KOPT-K1 (cell line): ENCODE measurements at regions not wholly inside any gene's neighbourhood (a gene's known extent, or its start where the extent isn't known, plus 50 kb on each side); places are given as distances from the start of the nearest gene placed in this dataset.
"Not testable (repeated sequence)": the region's sequence is repeated elsewhere in the genome, so short reads cannot be mapped to it uniquely, and the experiment has no call there.

ENCODE experiments used
- H3K27ac ChIP-seq: fragments of 200-600 bp; sonication (generic); 2 replicates; pipeline ENCODE4 v1.5.1; 2016; ENCODE audit warnings: antibody characterized with exemption, mild to moderate bottlenecking, low read depth, low read length; ENCODE audit not compliant: poor library complexity, severe bottlenecking
- H3K36me3 ChIP-seq: fragments of 200-600 bp; sonication (generic); 2 replicates; pipeline ENCODE4 v1.5.1; 2017; ENCODE audit warnings: antibody characterized with exemption, mild to moderate bottlenecking, low read length, moderate library complexity; ENCODE audit not compliant: insufficient read depth
- H3K9me3 ChIP-seq: fragments of 200-600 bp; sonication (generic); 2 replicates; pipeline ENCODE4 v1.5.1; 2017; ENCODE audit warnings: antibody characterized with exemption, low read length, mild to moderate bottlenecking; ENCODE audit not compliant: insufficient read depth, poor library complexity, severe bottlenecking

- H3K9me3 ChIP-seq, result peaks cover 58% of the 10 kb centered on the region
- not testable (repeated sequence) for H3K36me3 ChIP-seq, H3K27ac ChIP-seq
Measured at GRCh38 chr21:9010121-9010795, 1511.1 kb upstream of the TPTE start.

GRCh38 chr21:9010936-9011890, 1510.2 kb upstream of the TPTE start:
- H3K27ac ChIP-seq, H3K36me3 ChIP-seq: not testable (repeated sequence)
- peaks cover 62% of the 10 kb centered on the region for H3K9me3 ChIP-seq

DNA sequence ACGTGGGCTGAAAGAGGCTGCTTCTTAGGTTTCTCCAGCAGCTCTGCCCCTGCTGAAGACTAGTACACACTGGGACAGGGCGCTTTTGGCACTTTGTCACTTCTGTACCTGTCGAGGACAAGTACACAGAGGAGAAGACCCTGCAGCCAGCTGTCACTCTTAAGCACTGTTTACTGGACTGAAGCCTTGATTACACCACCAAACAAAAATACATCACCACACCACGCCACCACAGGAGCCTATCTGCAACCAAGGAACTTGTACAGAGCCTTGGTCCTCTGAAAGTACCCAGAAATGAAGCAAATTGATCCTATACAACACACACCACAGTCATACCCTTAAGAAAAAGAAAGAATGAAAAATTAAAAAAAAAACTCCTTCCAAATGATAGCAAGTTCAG, 1509.5 kb upstream of the TPTE start:
- not testable (repeated sequence) for H3K36me3 ChIP-seq, H3K27ac ChIP-seq
- peaks cover 62% of the 10 kb centered on the region for H3K9me3 ChIP-seq

DNA sequence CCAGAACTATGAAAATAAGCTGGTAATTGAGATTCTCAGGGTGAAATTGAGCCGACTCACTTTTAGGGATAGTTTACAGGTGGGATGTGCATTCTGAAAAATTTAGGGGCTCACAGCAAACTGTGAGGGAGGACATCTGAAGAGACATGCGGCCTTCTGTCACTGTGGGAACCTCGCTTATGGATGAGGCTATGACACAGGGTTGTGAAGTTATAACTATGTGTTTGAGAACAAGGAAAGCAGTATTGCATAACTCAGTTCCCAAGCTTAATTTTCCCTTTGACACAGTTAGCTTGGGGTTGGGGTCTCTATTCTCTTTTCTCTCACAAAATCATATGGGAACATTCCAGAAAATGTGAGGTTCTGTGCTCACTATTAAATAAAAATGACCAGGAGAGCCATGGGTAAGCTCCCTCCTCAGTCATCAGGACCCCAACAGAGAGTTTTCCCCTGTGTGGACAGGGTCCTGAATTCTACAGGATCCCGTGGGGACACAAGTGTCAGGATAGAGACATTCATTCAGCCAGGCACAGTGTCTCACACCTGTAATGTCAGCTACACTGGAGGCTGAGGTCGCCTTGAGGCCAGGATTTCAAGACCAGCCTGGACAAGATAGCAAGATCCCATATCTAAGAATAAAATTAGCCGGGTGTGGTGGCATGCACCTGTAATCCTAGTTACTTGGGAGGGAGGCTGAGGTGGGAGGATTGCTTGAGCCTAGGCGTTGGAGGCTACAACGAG, 1507.7 kb upstream of the TPTE start:
- not testable (repeated sequence) for H3K36me3 ChIP-seq, H3K27ac ChIP-seq
- peaks cover 52% of the 10 kb centered on the region for H3K9me3 ChIP-seq

DNA sequence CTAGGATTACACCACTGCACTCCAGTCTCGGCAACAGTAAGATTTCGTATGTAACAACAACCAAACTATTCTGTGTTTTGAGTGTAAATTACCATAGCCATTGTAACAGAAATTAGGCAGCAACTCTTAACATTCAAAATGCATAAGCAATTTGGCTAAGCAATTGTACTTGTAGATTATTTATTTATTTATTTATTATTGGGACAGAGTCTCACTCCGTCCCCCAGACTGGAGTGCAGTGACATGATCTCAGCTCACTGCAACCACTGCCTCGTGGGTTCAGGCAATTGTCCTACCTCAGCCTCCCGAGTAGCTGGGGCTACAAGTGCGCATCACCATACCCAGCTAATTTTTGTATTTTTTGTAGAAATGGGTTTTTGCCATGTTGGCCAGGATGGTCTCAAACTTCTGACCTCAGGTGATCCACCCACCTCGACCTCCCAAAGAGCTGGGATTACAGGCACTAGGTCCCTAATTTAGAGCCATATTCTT, 1507.1 kb upstream of the TPTE start:
- H3K36me3 ChIP-seq, H3K27ac ChIP-seq: not testable (repeated sequence)
- peaks cover 46% of the 10 kb centered on the region for H3K9me3 ChIP-seq

DNA sequence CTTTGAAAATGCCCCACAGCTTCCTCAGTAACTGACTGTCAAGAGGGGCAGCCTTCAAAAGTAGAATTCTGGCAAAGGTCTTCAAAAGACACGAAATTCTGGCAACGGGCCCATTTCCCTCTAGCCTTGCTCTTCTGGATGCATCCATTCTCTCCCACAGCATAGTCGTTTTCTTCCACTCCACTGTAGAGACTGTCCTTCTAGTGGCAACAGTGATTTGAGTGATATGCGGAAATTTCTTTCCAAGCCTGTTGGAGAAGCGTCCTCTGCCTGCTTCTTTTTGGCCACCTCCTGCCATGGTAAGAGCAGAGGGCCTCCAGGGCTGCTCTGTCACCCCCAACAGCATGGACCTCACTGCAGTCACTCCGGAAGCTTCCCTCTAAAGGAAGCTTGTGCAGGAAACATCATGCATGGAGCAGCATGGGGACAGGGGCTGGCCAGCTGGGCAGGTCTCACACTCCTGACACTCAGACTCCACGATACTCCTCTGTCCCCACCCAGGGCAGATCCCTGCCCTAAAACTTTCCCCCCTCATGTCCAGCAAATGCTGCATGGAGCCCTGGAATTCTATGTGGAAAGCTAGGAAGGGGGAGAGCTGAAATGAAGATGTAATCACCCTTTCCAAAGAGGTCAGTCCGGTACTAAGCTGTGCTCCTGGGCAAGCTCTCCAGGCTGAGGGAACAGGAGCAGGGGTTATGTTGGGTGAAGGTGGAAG, 1505.7 kb upstream of the TPTE start:
- not testable (repeated sequence) for H3K36me3 ChIP-seq, H3K27ac ChIP-seq
- peaks cover 40% of the 10 kb centered on the region for H3K9me3 ChIP-seq

DNA sequence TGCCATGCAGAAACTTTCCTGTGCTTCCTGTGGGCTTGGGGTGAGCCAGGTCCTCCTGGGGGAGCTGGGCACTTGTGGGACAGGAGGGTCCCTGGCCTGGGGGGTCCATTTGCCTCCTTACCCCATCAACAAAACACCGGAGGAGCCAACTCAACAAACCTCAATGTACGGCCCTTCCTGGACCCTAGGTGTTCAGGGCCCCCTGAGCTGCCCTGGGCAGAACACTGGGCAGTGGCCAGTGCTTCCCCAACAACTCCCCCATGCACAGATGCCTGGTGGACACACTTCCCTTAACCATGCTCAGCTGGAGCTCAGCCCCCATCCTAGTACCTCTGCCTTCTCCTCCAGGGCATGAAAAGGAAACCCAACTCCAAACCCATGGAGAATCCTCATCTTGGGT, 1504.2 kb upstream of the TPTE start:
- peaks cover 27% of the 10 kb centered on the region for H3K9me3 ChIP-seq
- H3K27ac ChIP-seq, H3K36me3 ChIP-seq: not testable (repeated sequence)

DNA sequence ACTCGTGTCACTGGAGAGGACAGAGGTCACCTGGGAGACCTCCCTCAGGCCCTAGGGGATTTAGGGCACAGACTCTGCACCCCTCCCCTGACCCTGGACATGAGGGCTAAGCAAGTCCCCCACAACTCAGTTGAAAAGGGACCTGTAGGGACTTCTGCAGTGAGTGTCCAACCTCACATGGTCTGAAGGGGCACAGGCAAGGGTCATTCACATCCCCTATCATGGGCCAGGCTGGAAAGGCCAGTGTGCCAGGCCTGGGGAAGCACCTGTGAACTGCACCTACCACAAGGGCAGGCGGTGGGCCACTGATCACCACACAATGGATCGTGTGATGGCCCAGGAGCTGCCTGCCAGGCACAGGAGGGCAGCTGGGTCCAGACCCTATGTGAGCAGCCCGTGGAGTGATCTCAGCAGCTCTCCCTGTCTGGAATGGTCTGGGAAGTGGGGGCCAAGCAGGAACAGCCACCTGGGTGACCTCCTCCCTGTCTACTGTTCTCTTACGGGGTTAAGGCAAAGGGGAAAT, 1502.6 kb upstream of the TPTE start:
- H3K27ac ChIP-seq, H3K36me3 ChIP-seq: not testable (repeated sequence)
- peaks cover 16% of the 10 kb centered on the region for H3K9me3 ChIP-seq

- H3K36me3 ChIP-seq, H3K9me3 ChIP-seq, H3K27ac ChIP-seq: not testable (repeated sequence)
Measured at GRCh38 chr21:9024006-9024767, 1497.2 kb upstream of the TPTE start.

GRCh38 chr21:9026729-9027416, 1494.5 kb upstream of the TPTE start:
- not testable (repeated sequence) for H3K27ac ChIP-seq, H3K36me3 ChIP-seq
- H3K9me3 ChIP-seq, result peaks cover 12% of the 10 kb centered on the region

GRCh38 chr21:9027417-9027800, 1494.0 kb upstream of the TPTE start:
- not testable (repeated sequence) for H3K27ac ChIP-seq, H3K36me3 ChIP-seq
- H3K9me3 ChIP-seq, result peaks cover 12% of the 10 kb centered on the region

- H3K9me3 ChIP-seq, result peaks cover 12% of the 10 kb centered on the region
- not testable (repeated sequence) for H3K27ac ChIP-seq, H3K36me3 ChIP-seq
Measured at GRCh38 chr21:9028624-9029431, 1492.6 kb upstream of the TPTE start.

- not testable (repeated sequence) for H3K27ac ChIP-seq, H3K36me3 ChIP-seq
- peaks cover 12% of the 10 kb centered on the region for H3K9me3 ChIP-seq
Measured at GRCh38 chr21:9030141-9030665, 1491.2 kb upstream of the TPTE start.
